K562 (cell line): ENCODE measurements at regions not wholly inside any gene's neighbourhood (a gene's known extent, or its start where the extent isn't known, plus 50 kb on each side); places are given as distances from the start of the nearest gene placed in this dataset.

Source experiments
- ATAC-seq: fragments of 200-7000 bp; cut with Tn5 transposase; 3 replicates; pipeline ENCODE4 v1.9.1; 2020; ENCODE audit warnings: moderate library complexity
- BruUV-seq: library from RNA; stranded (reverse); fragments of 400-500 nt; replicated peaks from 2 replicates; lab custom pipeline; 2021; lab: Mats Ljungman, UMichigan
- CTCF ChIA-PET: fragments of 300-600 bp; formaldehyde crosslinking; extraction: SDS; loops from one replicate; lab custom pipeline; 2021; ENCODE audit warnings: low intra/inter-chr PET ratio; lab: Yijun Ruan, JAX
- POLR2A ChIA-PET: fragments of 300-600, 350-650 bp; sonication (Branson Sonifier 250); formaldehyde crosslinking; extraction: SDS; loops from one replicate; lab custom pipeline; 2021; ENCODE audit warnings: antibody characterized with exemption, inconsistent platforms; lab: Yijun Ruan, JAX
- DNase-seq, 4 experiments: peaks; one replicate each; pipeline versions ENCODE4 v3.0.0 to v3.0.0-alpha.2; 2011 to 2018; ENCODE audit warnings: low spot score in 3 of 4, mixed read lengths in 3 of 4; ENCODE audit errors: extremely low read depth in 1 of 4
- FAIRE-seq: peaks from 2 replicates; lab custom pipeline; 2011; peaks lifted over from hg19 to GRCh38; lab: Jason Lieb, UNC
- H2AFZ ChIP-seq: 2 replicates; pipeline ENCODE4 v1.6.0; 2011; ENCODE audit warnings: low read depth, low read length, control low read depth, inconsistent platforms
- H3K27ac ChIP-seq: fragments of 200-600 bp; 3 replicates; pipeline ENCODE4 v1.8.0; 2011; ENCODE audit warnings: low read depth, mild to moderate bottlenecking, control low read depth, inconsistent platforms, low read length, moderate library complexity, mixed read lengths; ENCODE audit errors: extremely low read depth
- H3K27me3 ChIP-seq, 2 experiments: fragments of 300-600 bp in 1 of 2; 2 replicates in 1 of 2; 3 replicates in 1 of 2; pipeline versions ENCODE4 v1.6.0 to v1.8.0; 2011; ENCODE audit warnings: inconsistent platforms in 2 of 2, low read length in 2 of 2, mild to moderate bottlenecking in 1 of 2, mixed read lengths in 1 of 2, moderate library complexity in 1 of 2; ENCODE audit not compliant: control insufficient read depth in 2 of 2, insufficient read depth in 2 of 2
- H3K36me3 ChIP-seq: fragments of 300-600 bp; 3 replicates; pipeline ENCODE4 v1.8.0; 2011; ENCODE audit warnings: mild to moderate bottlenecking, low read length, inconsistent platforms; ENCODE audit not compliant: control insufficient read depth, insufficient read depth
- H3K4me1 ChIP-seq, 2 experiments: fragments of 200-600 bp in 1 of 2; replicated peaks in 1 of 2; 2 replicates in 1 of 2; 3 replicates in 1 of 2; pipeline versions ENCODE4 v1.5.1 to v1.8.0; 2011; ENCODE audit warnings: inconsistent platforms in 2 of 2, low read length in 2 of 2, mild to moderate bottlenecking in 1 of 2, mixed read lengths in 1 of 2, moderate library complexity in 1 of 2; ENCODE audit not compliant: control insufficient read depth in 2 of 2, insufficient read depth in 2 of 2
- H3K4me2 ChIP-seq: 2 replicates; pipeline ENCODE4 v1.6.1; 2011; ENCODE audit warnings: low read length, control low read depth, inconsistent platforms, mixed read lengths; ENCODE audit not compliant: insufficient read depth
- H3K4me3 ChIP-seq: fragments of 200-600 bp; sonication (generic), shearing (Covaris generic); 2 replicates; pipeline ENCODE4 v1.5.1; 2016; ENCODE audit warnings: control low read depth, inconsistent platforms
- H3K79me2 ChIP-seq: fragments of 200-600 bp; 3 replicates; pipeline ENCODE4 v1.8.0; 2011; ENCODE audit warnings: low read length, inconsistent platforms; ENCODE audit not compliant: control insufficient read depth, insufficient read depth
- H3K9ac ChIP-seq, 2 experiments: 2 replicates each; pipeline versions ENCODE4 v1.6.0 to v1.6.1; 2011; ENCODE audit warnings: low read depth in 2 of 2, low read length in 2 of 2, control low read depth in 1 of 2, inconsistent platforms in 1 of 2, mild to moderate bottlenecking in 1 of 2, mixed read lengths in 1 of 2; ENCODE audit not compliant: insufficient read depth in 1 of 2
- H3K9me1 ChIP-seq: one replicate; pipeline ENCODE4 v1.6.0; 2011; ENCODE audit warnings: inconsistent platforms, mild to moderate bottlenecking, low read length, moderate library complexity; ENCODE audit not compliant: control insufficient read depth, insufficient read depth
- H3K9me3 ChIP-seq: replicated peaks from 2 replicates; pipeline ENCODE4 v1.5.1; 2011; ENCODE audit warnings: low read depth, low read length, inconsistent platforms; ENCODE audit not compliant: control insufficient read depth, insufficient read depth
- H4K20me1 ChIP-seq: replicated peaks from 2 replicates; pipeline ENCODE4 v1.6.1; 2011; ENCODE audit warnings: low read length, inconsistent platforms, mixed read lengths; ENCODE audit not compliant: control insufficient read depth, insufficient read depth
- ARNT ChIP-seq, 2 experiments: fragments of 450-650 bp; IDR thresholded peaks; 2 replicates each; pipeline ENCODE4 v1.6.1; 2016; ENCODE audit warnings: mild to moderate bottlenecking in 1 of 2
- EWSR1 ChIP-seq: fragments of 450-650 bp; IDR thresholded peaks from 2 replicates; pipeline ENCODE4 v1.6.1; 2018; ENCODE audit warnings: borderline replicate concordance, mild to moderate bottlenecking, low read depth, moderate library complexity; ENCODE audit not compliant: partially characterized antibody
- PPARD ChIP-seq: fragments of 250-450 bp; sonication (Bioruptor Pico); IDR thresholded peaks from 2 replicates; pipeline ENCODE4 v1.8.0; 2022; ENCODE audit warnings: inconsistent platforms, mild to moderate bottlenecking, moderate library complexity
- TBL1XR1 ChIP-seq, 2 experiments: IDR thresholded peaks; 2 replicates each; pipeline ENCODE4 v1.6.1; 2012; ENCODE audit warnings: improper control_type of control experiment in 2 of 2, low read length in 2 of 2, mild to moderate bottlenecking in 1 of 2
- ZNF445 ChIP-seq: fragments of 250-450 bp; sonication (Bioruptor Pico); IDR thresholded peaks from 2 replicates; pipeline ENCODE4 v1.4.0; 2020; ENCODE audit warnings: low read depth, mild to moderate bottlenecking, moderate library complexity
- WGBS: fragments of 100-300 bp; shearing (Covaris generic); methylation state at CpG from one replicate; pipeline ENCODE4 v1.1.6; 2016; ENCODE audit warnings: low coverage, mixed read lengths; ENCODE audit not compliant: insufficient coverage; ENCODE audit errors: missing lambda C conversion rate; 5-methylcytosine and 5-hydroxymethylcytosine counted together
- in situ Hi-C: fragments of 300-500 bp; cut with MboI; formaldehyde crosslinking; loops from 4 replicates; pipeline ENCODE4 v1.15.0; 2018; ENCODE audit warnings: inconsistent platforms, mixed read lengths
- intact Hi-C: fragments of 100-400 bp; cut with micrococcal nuclease; formaldehyde crosslinking; loops from 2 replicates; pipeline ENCODE4 v1.14.2; 2022
- TF ChIP-seq, protein P1 (sequence below): fragments of 250-450 bp; sonication (Bioruptor Pico); IDR thresholded peaks from 2 replicates; pipeline ENCODE4 v1.9.0; 2021; ENCODE audit warnings: mild to moderate bottlenecking, inconsistent platforms
- TF ChIP-seq, protein P2 (sequence below): IDR thresholded peaks from 2 replicates; pipeline ENCODE4 v1.6.1; 2014; ENCODE audit warnings: antibody characterized with exemption
- TF ChIP-seq, protein P3 (sequence below): fragments of 200-600 bp; sonication (generic); IDR thresholded peaks from one replicate; pipeline ENCODE4 v1.6.1; 2012; ENCODE audit warnings: mild to moderate bottlenecking, low read depth, low read length, inconsistent platforms

DNA sequence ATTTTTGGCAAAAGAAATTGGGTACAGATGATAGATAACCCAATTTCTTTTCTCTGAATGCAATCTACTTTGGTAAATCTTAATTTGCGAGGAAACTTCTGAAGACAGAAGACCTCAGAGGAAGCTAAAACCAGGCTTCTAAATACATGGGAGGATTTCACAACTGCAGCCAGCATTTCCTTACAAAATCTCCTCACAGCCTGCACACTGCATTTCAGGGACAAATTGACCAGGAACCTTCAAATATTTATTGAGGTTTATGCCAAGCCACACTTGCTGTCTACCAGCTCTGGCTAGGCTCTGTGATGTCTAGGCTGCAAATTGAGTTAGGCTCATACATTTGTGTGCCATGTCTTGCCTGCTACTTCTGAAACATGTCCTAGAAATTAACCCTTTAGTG lies 167.3 kb upstream of the CDH5 start:
- H3K4me2 ChIP-seq = no peak overlapping the region
- H3K4me1 ChIP-seq = no peaks in the 10 kb centered on the region
- H3K79me2 ChIP-seq = no peaks in the 10 kb centered on the region
- H3K9me1 ChIP-seq = no peaks in the 10 kb centered on the region
- 0% methylated on average over 1 of the region's 1 CpG for WGBS
- DNase-seq = no peak
- no peak overlapping the region for H3K4me3 ChIP-seq
- H3K27me3 ChIP-seq = no peaks in the 10 kb centered on the region
- in situ Hi-C loops = no loop called here
- ChIA-PET POLR2A (no interaction called here), CTCF (no interaction called here)
- H2AFZ ChIP-seq = no peak overlapping the region
- no peak overlapping the region for H3K9ac ChIP-seq
- H3K36me3 ChIP-seq = no peaks in the 10 kb centered on the region
- no peaks in the 10 kb centered on the region for H3K9me3 ChIP-seq
- no TSS peak for BruUV-seq
- no peak for ATAC-seq
- no peaks in the 10 kb centered on the region for H4K20me1 ChIP-seq
- no peak for FAIRE-seq
- H3K27ac ChIP-seq = no peak overlapping the region
- intact Hi-C loops = no loop called here
- TF ChIP-seq ARNT (IDR thresholded peaks at IDR 0.05) (no peak), ZNF445 (CRISPR knock-in tag) (no peak), TBL1XR1 (IDR thresholded peaks at IDR 0.05; ENCODE audit: low read length in 2 of 2) (no peak), EWSR1 (no peak), PPARD (CRISPR knock-in tag) (no peak)
- TF ChIP-seq, protein P1, sequence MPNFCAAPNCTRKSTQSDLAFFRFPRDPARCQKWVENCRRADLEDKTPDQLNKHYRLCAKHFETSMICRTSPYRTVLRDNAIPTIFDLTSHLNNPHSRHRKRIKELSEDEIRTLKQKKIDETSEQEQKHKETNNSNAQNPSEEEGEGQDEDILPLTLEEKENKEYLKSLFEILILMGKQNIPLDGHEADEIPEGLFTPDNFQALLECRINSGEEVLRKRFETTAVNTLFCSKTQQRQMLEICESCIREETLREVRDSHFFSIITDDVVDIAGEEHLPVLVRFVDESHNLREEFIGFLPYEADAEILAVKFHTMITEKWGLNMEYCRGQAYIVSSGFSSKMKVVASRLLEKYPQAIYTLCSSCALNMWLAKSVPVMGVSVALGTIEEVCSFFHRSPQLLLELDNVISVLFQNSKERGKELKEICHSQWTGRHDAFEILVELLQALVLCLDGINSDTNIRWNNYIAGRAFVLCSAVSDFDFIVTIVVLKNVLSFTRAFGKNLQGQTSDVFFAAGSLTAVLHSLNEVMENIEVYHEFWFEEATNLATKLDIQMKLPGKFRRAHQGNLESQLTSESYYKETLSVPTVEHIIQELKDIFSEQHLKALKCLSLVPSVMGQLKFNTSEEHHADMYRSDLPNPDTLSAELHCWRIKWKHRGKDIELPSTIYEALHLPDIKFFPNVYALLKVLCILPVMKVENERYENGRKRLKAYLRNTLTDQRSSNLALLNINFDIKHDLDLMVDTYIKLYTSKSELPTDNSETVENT (CRISPR knock-in tag) = no peak
- TF ChIP-seq, protein P2, sequence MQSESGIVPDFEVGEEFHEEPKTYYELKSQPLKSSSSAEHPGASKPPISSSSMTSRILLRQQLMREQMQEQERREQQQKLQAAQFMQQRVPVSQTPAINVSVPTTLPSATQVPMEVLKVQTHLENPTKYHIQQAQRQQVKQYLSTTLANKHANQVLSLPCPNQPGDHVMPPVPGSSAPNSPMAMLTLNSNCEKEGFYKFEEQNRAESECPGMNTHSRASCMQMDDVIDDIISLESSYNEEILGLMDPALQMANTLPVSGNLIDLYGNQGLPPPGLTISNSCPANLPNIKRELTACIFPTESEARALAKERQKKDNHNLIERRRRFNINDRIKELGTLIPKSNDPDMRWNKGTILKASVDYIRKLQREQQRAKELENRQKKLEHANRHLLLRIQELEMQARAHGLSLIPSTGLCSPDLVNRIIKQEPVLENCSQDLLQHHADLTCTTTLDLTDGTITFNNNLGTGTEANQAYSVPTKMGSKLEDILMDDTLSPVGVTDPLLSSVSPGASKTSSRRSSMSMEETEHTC = no peak
- TF ChIP-seq, protein P3, sequence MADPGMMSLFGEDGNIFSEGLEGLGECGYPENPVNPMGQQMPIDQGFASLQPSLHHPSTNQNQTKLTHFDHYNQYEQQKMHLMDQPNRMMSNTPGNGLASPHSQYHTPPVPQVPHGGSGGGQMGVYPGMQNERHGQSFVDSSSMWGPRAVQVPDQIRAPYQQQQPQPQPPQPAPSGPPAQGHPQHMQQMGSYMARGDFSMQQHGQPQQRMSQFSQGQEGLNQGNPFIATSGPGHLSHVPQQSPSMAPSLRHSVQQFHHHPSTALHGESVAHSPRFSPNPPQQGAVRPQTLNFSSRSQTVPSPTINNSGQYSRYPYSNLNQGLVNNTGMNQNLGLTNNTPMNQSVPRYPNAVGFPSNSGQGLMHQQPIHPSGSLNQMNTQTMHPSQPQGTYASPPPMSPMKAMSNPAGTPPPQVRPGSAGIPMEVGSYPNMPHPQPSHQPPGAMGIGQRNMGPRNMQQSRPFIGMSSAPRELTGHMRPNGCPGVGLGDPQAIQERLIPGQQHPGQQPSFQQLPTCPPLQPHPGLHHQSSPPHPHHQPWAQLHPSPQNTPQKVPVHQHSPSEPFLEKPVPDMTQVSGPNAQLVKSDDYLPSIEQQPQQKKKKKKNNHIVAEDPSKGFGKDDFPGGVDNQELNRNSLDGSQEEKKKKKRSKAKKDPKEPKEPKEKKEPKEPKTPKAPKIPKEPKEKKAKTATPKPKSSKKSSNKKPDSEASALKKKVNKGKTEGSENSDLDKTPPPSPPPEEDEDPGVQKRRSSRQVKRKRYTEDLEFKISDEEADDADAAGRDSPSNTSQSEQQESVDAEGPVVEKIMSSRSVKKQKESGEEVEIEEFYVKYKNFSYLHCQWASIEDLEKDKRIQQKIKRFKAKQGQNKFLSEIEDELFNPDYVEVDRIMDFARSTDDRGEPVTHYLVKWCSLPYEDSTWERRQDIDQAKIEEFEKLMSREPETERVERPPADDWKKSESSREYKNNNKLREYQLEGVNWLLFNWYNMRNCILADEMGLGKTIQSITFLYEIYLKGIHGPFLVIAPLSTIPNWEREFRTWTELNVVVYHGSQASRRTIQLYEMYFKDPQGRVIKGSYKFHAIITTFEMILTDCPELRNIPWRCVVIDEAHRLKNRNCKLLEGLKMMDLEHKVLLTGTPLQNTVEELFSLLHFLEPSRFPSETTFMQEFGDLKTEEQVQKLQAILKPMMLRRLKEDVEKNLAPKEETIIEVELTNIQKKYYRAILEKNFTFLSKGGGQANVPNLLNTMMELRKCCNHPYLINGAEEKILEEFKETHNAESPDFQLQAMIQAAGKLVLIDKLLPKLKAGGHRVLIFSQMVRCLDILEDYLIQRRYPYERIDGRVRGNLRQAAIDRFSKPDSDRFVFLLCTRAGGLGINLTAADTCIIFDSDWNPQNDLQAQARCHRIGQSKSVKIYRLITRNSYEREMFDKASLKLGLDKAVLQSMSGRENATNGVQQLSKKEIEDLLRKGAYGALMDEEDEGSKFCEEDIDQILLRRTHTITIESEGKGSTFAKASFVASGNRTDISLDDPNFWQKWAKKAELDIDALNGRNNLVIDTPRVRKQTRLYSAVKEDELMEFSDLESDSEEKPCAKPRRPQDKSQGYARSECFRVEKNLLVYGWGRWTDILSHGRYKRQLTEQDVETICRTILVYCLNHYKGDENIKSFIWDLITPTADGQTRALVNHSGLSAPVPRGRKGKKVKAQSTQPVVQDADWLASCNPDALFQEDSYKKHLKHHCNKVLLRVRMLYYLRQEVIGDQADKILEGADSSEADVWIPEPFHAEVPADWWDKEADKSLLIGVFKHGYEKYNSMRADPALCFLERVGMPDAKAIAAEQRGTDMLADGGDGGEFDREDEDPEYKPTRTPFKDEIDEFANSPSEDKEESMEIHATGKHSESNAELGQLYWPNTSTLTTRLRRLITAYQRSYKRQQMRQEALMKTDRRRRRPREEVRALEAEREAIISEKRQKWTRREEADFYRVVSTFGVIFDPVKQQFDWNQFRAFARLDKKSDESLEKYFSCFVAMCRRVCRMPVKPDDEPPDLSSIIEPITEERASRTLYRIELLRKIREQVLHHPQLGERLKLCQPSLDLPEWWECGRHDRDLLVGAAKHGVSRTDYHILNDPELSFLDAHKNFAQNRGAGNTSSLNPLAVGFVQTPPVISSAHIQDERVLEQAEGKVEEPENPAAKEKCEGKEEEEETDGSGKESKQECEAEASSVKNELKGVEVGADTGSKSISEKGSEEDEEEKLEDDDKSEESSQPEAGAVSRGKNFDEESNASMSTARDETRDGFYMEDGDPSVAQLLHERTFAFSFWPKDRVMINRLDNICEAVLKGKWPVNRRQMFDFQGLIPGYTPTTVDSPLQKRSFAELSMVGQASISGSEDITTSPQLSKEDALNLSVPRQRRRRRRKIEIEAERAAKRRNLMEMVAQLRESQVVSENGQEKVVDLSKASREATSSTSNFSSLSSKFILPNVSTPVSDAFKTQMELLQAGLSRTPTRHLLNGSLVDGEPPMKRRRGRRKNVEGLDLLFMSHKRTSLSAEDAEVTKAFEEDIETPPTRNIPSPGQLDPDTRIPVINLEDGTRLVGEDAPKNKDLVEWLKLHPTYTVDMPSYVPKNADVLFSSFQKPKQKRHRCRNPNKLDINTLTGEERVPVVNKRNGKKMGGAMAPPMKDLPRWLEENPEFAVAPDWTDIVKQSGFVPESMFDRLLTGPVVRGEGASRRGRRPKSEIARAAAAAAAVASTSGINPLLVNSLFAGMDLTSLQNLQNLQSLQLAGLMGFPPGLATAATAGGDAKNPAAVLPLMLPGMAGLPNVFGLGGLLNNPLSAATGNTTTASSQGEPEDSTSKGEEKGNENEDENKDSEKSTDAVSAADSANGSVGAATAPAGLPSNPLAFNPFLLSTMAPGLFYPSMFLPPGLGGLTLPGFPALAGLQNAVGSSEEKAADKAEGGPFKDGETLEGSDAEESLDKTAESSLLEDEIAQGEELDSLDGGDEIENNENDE = no peak
